Astrocyte (in vitro differentiated cells and primary cell): ENCODE measurements at regions not wholly inside any gene's neighbourhood (a gene's known extent, or its start where the extent isn't known, plus 50 kb on each side); places are given as distances from the start of the nearest gene placed in this dataset.

Experiments
- DNase-seq: peaks from one replicate; pipeline ENCODE4 v3.0.0-alpha.2; 2010; ENCODE audit warnings: low read depth
- FAIRE-seq: peaks from 2 replicates; lab custom pipeline; 2011; peaks lifted over from hg19 to GRCh38; lab: Jason Lieb, UNC
- H2AFZ ChIP-seq: 2 replicates; pipeline ENCODE4 v1.6.0; 2012; ENCODE audit warnings: low read depth, low read length, inconsistent platforms
- H3K27ac ChIP-seq: 2 replicates; pipeline ENCODE4 v1.5.1; 2011; ENCODE audit warnings: low read depth, low read length, inconsistent platforms
- H3K27me3 ChIP-seq: 2 replicates; pipeline ENCODE4 v1.6.0; 2011; ENCODE audit warnings: low read length, inconsistent platforms; ENCODE audit not compliant: insufficient read depth
- H3K36me3 ChIP-seq: 2 replicates; pipeline ENCODE4 v1.5.1; 2011; ENCODE audit warnings: low read length, inconsistent platforms; ENCODE audit not compliant: insufficient read depth
- H3K4me1 ChIP-seq: 2 replicates; pipeline ENCODE4 v1.5.1; 2011; ENCODE audit warnings: low read length, inconsistent platforms; ENCODE audit not compliant: insufficient read depth
- H3K4me2 ChIP-seq: 2 replicates; pipeline ENCODE4 v1.6.0; 2012; ENCODE audit warnings: low read length, inconsistent platforms
- H3K4me3 ChIP-seq: 2 replicates; pipeline ENCODE4 v1.5.1; 2011; ENCODE audit warnings: low read depth, mild to moderate bottlenecking, low read length, inconsistent platforms; ENCODE audit not compliant: insufficient read depth
- H3K79me2 ChIP-seq: 2 replicates; pipeline ENCODE4 v1.6.0; 2012; ENCODE audit warnings: mild to moderate bottlenecking, low read length, inconsistent platforms; ENCODE audit not compliant: insufficient read depth
- H3K9ac ChIP-seq: 2 replicates; pipeline ENCODE4 v1.6.0; 2012; ENCODE audit warnings: mild to moderate bottlenecking, low read length, inconsistent platforms
- H3K9me3 ChIP-seq: 2 replicates; pipeline ENCODE4 v1.5.1; 2012; ENCODE audit warnings: low read depth, mild to moderate bottlenecking, low read length, inconsistent platforms; ENCODE audit not compliant: insufficient read depth
- H4K20me1 ChIP-seq: 2 replicates; pipeline ENCODE4 v1.6.0; 2012; ENCODE audit warnings: low read length, inconsistent platforms; ENCODE audit not compliant: insufficient read depth
- H3K27ac Mint-ChIP-seq: one replicate; pipeline ENCODE4 v1.8.0; 2021; ENCODE audit warnings: mild to moderate bottlenecking, mixed read lengths; ENCODE audit not compliant: unreplicated experiment
- H3K27me3 Mint-ChIP-seq: one replicate; pipeline ENCODE4 v1.8.0; 2021; ENCODE audit warnings: low read depth, mixed read lengths; ENCODE audit not compliant: unreplicated experiment
- H3K36me3 Mint-ChIP-seq: one replicate; pipeline ENCODE4 v1.8.0; 2021; ENCODE audit warnings: low read depth, mixed read lengths; ENCODE audit not compliant: unreplicated experiment
- H3K4me1 Mint-ChIP-seq: one replicate; pipeline ENCODE4 v1.8.0; 2021; ENCODE audit warnings: low read depth, mixed read lengths; ENCODE audit not compliant: unreplicated experiment
- H3K4me3 Mint-ChIP-seq: one replicate; pipeline ENCODE4 v1.8.0; 2021; ENCODE audit warnings: mild to moderate bottlenecking, moderate library complexity, mixed read lengths; ENCODE audit not compliant: unreplicated experiment
- H3K9me3 Mint-ChIP-seq: one replicate; pipeline ENCODE4 v1.8.0; 2021; ENCODE audit warnings: mild to moderate bottlenecking, mixed read lengths; ENCODE audit not compliant: unreplicated experiment
- EZH2 ChIP-seq: IDR thresholded peaks from 2 replicates; pipeline ENCODE4 v1.6.1; 2012; ENCODE audit warnings: mild to moderate bottlenecking, low read length, inconsistent platforms; ENCODE audit not compliant: insufficient read depth
- TF ChIP-seq, protein P1 (sequence below): IDR thresholded peaks from 2 replicates; pipeline ENCODE4 v1.5.1; 2011; ENCODE audit warnings: low read depth, mild to moderate bottlenecking, inconsistent platforms, low read length, moderate library complexity; ENCODE audit not compliant: insufficient read depth

DNA sequence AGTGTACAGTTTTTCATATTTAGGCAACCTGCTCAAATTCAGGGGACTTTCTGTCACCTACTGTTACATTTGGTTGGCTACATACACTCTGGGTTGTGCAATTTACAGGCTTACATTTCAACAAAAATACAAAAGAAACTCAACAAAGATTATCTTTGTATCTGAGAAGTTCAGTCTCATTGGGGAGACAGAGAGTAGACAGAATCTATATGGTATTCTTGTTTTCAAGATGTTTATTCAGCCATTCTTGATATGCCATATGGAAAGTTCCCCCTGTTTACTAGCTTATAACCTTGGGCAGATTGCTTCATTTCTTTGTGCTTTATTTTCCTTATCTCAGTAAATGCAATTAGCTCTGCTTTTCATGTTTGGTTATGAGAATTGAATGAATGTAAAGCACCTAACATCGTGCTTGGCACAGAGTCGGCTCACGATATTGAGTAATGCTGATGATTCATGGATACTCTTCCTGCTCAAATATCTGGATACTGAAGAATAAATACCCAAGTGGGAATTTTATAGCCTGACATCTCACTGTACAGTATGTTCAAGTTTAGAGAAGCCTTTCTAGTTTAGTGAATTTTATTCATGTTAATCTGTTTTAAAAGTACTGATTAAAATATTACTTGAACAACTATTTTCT, 96.5 kb upstream of the PACRGL start:
- no peaks in the 10 kb centered on the region for H3K9me3 ChIP-seq

DNA sequence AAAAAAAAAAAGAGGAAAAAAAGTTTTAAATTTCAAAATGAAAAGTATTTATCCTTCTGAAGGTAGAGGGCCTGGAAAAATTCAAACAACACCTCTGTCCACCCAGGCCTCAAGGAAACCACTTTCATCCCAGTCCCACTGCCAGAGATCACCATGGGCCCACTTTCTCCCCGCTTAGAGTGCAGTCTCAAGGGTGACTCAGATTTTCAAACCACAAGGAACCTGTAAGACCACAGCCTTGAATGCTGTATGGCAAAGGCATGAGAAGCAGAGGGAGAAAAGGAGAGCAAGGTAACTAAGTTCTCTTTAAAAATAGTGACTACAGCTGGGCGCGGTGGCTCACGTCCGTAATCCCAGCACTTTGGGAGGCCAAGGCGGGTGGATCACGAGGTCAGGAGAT, 87.9 kb upstream of the PACRGL start:
- Histone ChIP-seq H3K4me3 (no peak overlapping the region), H3K36me3 (no peaks in the 10 kb centered on the region), H2AFZ (no peak overlapping the region), H3K79me2 (no peaks in the 10 kb centered on the region), H3K27ac (no peak overlapping the region), H3K4me1 (peaks cover 9% of the 10 kb centered on the region), H4K20me1 (no peaks in the 10 kb centered on the region), H3K9me3 (no peaks in the 10 kb centered on the region), H3K9ac (no peak overlapping the region), H3K27me3 (no peaks in the 10 kb centered on the region), H3K4me2 (no peak overlapping the region)
- no peak for TF ChIP-seq EZH2
- TF ChIP-seq, protein P1, sequence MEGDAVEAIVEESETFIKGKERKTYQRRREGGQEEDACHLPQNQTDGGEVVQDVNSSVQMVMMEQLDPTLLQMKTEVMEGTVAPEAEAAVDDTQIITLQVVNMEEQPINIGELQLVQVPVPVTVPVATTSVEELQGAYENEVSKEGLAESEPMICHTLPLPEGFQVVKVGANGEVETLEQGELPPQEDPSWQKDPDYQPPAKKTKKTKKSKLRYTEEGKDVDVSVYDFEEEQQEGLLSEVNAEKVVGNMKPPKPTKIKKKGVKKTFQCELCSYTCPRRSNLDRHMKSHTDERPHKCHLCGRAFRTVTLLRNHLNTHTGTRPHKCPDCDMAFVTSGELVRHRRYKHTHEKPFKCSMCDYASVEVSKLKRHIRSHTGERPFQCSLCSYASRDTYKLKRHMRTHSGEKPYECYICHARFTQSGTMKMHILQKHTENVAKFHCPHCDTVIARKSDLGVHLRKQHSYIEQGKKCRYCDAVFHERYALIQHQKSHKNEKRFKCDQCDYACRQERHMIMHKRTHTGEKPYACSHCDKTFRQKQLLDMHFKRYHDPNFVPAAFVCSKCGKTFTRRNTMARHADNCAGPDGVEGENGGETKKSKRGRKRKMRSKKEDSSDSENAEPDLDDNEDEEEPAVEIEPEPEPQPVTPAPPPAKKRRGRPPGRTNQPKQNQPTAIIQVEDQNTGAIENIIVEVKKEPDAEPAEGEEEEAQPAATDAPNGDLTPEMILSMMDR, result no peak
- peaks cover 2% of the 10 kb centered on the region for H3K27me3 Mint-ChIP-seq
- H3K27ac Mint-ChIP-seq, result peak overlapping the region; percentile 20
- peaks cover 5% of the 10 kb centered on the region for H3K9me3 Mint-ChIP-seq
- FAIRE-seq, result no peak
- peaks cover 17% of the 10 kb centered on the region for H3K4me1 Mint-ChIP-seq
- H3K4me3 Mint-ChIP-seq, result no peak overlapping the region
- no peaks in the 10 kb centered on the region for H3K36me3 Mint-ChIP-seq
- peak; percentile 79 for DNase-seq

More for the DNA sequence above, 96.5 kb upstream of the PACRGL start:
- H3K4me1 Mint-ChIP-seq, result no peaks in the 10 kb centered on the region
- no peak overlapping the region for H3K27ac Mint-ChIP-seq
- Histone ChIP-seq H3K27me3 (no peaks in the 10 kb centered on the region), H3K79me2 (no peaks in the 10 kb centered on the region), H3K4me2 (peak overlapping the region; percentile 14), H4K20me1 (no peaks in the 10 kb centered on the region), H3K4me3 (no peak overlapping the region), H3K36me3 (no peaks in the 10 kb centered on the region), H3K27ac (no peak overlapping the region), H2AFZ (no peak overlapping the region), H3K4me1 (no peaks in the 10 kb centered on the region), H3K9ac (no peak overlapping the region)
- H3K27me3 Mint-ChIP-seq, result no peaks in the 10 kb centered on the region
- no peaks in the 10 kb centered on the region for H3K9me3 Mint-ChIP-seq
- peak; percentile 67 for DNase-seq
- H3K4me3 Mint-ChIP-seq, result no peak overlapping the region
- H3K36me3 Mint-ChIP-seq, result no peaks in the 10 kb centered on the region
- TF ChIP-seq, protein P1, result no peak
- no peak for TF ChIP-seq EZH2
- FAIRE-seq, result peak; percentile 59

GRCh38 chr4:20614816-20615215, 85.4 kb upstream of the PACRGL start:
- Histone ChIP-seq H4K20me1 (no peaks in the 10 kb centered on the region), H3K4me3 (no peak overlapping the region), H3K27ac (no peak overlapping the region), H3K4me2 (no peak overlapping the region), H3K9ac (no peak overlapping the region), H3K4me1 (peaks cover 9% of the 10 kb centered on the region), H3K27me3 (no peaks in the 10 kb centered on the region), H3K79me2 (no peaks in the 10 kb centered on the region), H3K9me3 (no peaks in the 10 kb centered on the region), H3K36me3 (no peaks in the 10 kb centered on the region), H2AFZ (no peak overlapping the region)
- Mint-ChIP-seq H3K4me1 (peaks cover 17% of the 10 kb centered on the region), H3K27ac (no peak overlapping the region), H3K9me3 (peaks cover 5% of the 10 kb centered on the region), H3K4me3 (no peak overlapping the region), H3K27me3 (peaks cover 4% of the 10 kb centered on the region), H3K36me3 (no peaks in the 10 kb centered on the region)
- FAIRE-seq (no peak), DNase-seq (no peak)
- no peak for TF ChIP-seq EZH2
- TF ChIP-seq, protein P1, result no peak
